BJ (cell line): ENCODE measurements at regions not wholly inside any gene's neighbourhood (a gene's known extent, or its start where the extent isn't known, plus 50 kb on each side); places are given as distances from the start of the nearest gene placed in this dataset.

Experiments used
- CTCF ChIA-PET: fragments of 350-600 bp; formaldehyde crosslinking; extraction: SDS; loops from one replicate; lab custom pipeline; 2021; ENCODE audit warnings: antibody characterized with exemption, inconsistent platforms; lab: Yijun Ruan, JAX
- POLR2A ChIA-PET: fragments of 300-600 bp; sonication (Branson Sonifier 250); formaldehyde crosslinking; extraction: SDS; loops from one replicate; lab custom pipeline; 2021; ENCODE audit warnings: antibody characterized with exemption; lab: Charles Lee
- DNase-seq: peaks from one replicate; pipeline ENCODE4 v3.0.0-alpha.2; 2011; ENCODE audit warnings: low read depth
- H3K27me3 ChIP-seq: 2 replicates; pipeline ENCODE4 v1.6.0; 2011; ENCODE audit warnings: low read length; ENCODE audit not compliant: control insufficient read depth, insufficient read depth
- H3K36me3 ChIP-seq: 2 replicates; pipeline ENCODE4 v1.5.1; 2011; ENCODE audit warnings: low read length; ENCODE audit not compliant: control insufficient read depth, insufficient read depth
- H3K4me3 ChIP-seq: 2 replicates; pipeline ENCODE4 v1.5.1; 2011; ENCODE audit warnings: low read depth, mild to moderate bottlenecking, control low read depth, low read length
- CTCF ChIP-seq: IDR thresholded peaks from 2 replicates; pipeline ENCODE4 v1.5.1; 2011; ENCODE audit warnings: low read depth, mild to moderate bottlenecking, control low read depth, inconsistent platforms, low read length, moderate library complexity; ENCODE audit not compliant: insufficient read depth

GRCh38 chr6:88519301-88520016 lies 353.3 kb upstream of the CNR1 start:
- H3K4me3 ChIP-seq = no peak overlapping the region
- H3K36me3 ChIP-seq = no peaks in the 10 kb centered on the region
- no peak for TF ChIP-seq CTCF
- H3K27me3 ChIP-seq = no peaks in the 10 kb centered on the region
- no peak for DNase-seq
- ChIA-PET CTCF (interaction anchor here (0.7 kb wide), 1 partner anchor 29 kb away, joined by 3 read pairs; no protein-coding TSS in a partner anchor), POLR2A (no interaction called here)

- Histone ChIP-seq H3K36me3 (no peaks in the 10 kb centered on the region), H3K4me3 (no peak overlapping the region), H3K27me3 (no peaks in the 10 kb centered on the region)
- no peak for DNase-seq
- TF ChIP-seq CTCF = no peak
- ChIA-PET CTCF (interaction anchor here (0.6 kb wide), 3 partner anchors 286 to 854 kb away, joined by 3 to 6 read pairs (median 4); no protein-coding TSS in a partner anchor), POLR2A (interaction anchor here (0.7 kb wide), 1 partner anchor 76 kb away, joined by 3 read pairs; no protein-coding TSS in a partner anchor)
Measured at GRCh38 chr6:88517737-88518136, 351.6 kb upstream of the CNR1 start.

- ChIA-PET POLR2A (no interaction called here), CTCF (interaction anchor here (1.5 kb wide), 1 partner anchor 584 kb away, joined by 3 read pairs; no protein-coding TSS in a partner anchor)
- H3K36me3 ChIP-seq = no peaks in the 10 kb centered on the region
- TF ChIP-seq CTCF = no peak
- no peak for DNase-seq
- no peak overlapping the region for H3K4me3 ChIP-seq
- H3K27me3 ChIP-seq = no peaks in the 10 kb centered on the region
Measured at GRCh38 chr6:88513920-88514319, 347.8 kb upstream of the CNR1 start.

DNA sequence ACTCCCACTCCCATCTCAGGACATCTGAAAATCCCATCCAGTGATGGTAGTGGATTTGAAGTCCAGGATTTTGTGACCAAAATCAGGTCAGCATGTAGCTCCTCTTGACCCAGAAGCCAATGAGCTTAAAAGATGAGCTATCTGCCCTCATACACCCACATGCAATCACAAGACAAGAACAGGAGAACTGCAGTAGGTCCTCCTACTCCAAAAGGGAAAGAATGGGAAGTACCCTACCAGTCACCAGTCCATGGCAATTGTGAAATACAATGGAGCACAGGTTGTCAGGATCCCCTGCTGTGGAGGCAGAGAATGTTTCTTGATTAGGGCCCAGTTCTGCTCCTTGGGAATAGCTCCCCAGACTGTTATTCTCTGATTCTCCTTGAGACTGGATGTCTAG lies 347.3 kb upstream of the CNR1 start:
- TF ChIP-seq CTCF = no peak
- Histone ChIP-seq H3K36me3 (no peaks in the 10 kb centered on the region), H3K4me3 (no peak overlapping the region), H3K27me3 (no peaks in the 10 kb centered on the region)
- CTCF ChIA-PET = interaction anchor here (1.5 kb wide), 1 partner anchor 583 kb away, joined by 3 read pairs; no protein-coding TSS in a partner anchor
- DNase-seq = no peak
- POLR2A ChIA-PET = no interaction called here

DNA sequence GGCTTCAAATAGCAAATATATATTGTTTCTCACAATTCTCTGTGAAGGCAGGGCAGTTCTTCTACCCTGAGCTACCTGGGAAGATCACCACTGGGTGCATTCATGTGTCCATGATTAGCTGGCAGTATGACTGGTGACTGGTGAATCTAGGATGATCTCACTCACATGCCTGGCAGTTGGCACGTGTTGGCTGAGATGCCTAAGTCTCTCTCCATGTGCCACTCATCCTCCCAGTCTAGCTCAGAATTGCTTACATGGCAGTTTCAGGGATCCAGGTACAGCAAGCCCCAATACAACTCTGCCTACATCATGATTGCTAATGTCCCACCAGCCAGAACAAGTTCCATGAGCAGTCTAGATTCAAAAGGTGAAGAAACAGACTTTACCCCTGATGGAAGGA lies 346.8 kb upstream of the CNR1 start:
- Histone ChIP-seq H3K27me3 (no peaks in the 10 kb centered on the region), H3K36me3 (no peaks in the 10 kb centered on the region), H3K4me3 (no peak overlapping the region)
- ChIA-PET POLR2A (no interaction called here), CTCF (interaction anchor here (1.5 kb wide), 1 partner anchor 583 kb away, joined by 3 read pairs; no protein-coding TSS in a partner anchor)
- TF ChIP-seq CTCF = no peak
- no peak for DNase-seq
